OCI-LY3 (cell line): ENCODE measurements at regions not wholly inside any gene's neighbourhood (a gene's known extent, or its start where the extent isn't known, plus 50 kb on each side); places are given as distances from the start of the nearest gene placed in this dataset.

Experiments
- H2AFZ ChIP-seq: fragments of 200-600, 300-600 bp; shearing (Covaris generic); 2 replicates; pipeline ENCODE4 v1.6.0; 2014; ENCODE audit warnings: antibody characterized with exemption, low read depth, low read length
- H3K27ac ChIP-seq: fragments of 200-600, 300-600 bp; sonication (generic); 2 replicates; pipeline ENCODE4 v1.5.1; 2014; ENCODE audit warnings: mild to moderate bottlenecking, low read length, moderate library complexity, mixed read lengths
- H3K27me3 ChIP-seq: fragments of 200-600, 300-600 bp; sonication (generic); 2 replicates; pipeline ENCODE4 v1.6.1; 2014; ENCODE audit warnings: low read depth, low read length, mixed read lengths
- H3K36me3 ChIP-seq: fragments of 200-600, 300-600 bp; sonication (generic); replicated peaks from 2 replicates; pipeline ENCODE3; 2014; ENCODE audit warnings: low read depth, low read length, mixed read lengths
- H3K4me1 ChIP-seq: fragments of 300-600, 200-600 bp; sonication (generic); 2 replicates; pipeline ENCODE4 v1.6.1; 2014; ENCODE audit warnings: low read length, mixed read lengths
- H3K4me2 ChIP-seq: fragments of 200-600, 300-600 bp; sonication (generic); 2 replicates; pipeline ENCODE4 v1.6.1; 2014; ENCODE audit warnings: low read length, mixed read lengths
- H3K4me3 ChIP-seq: fragments of 300-600, 200-600 bp; sonication (generic); 2 replicates; pipeline ENCODE4 v1.5.1; 2014; ENCODE audit warnings: antibody characterized with exemption, mild to moderate bottlenecking, low read length, moderate library complexity
- H3K79me2 ChIP-seq: fragments of 300-600, 200-600 bp; shearing (Covaris generic); 2 replicates; pipeline ENCODE4 v1.6.1; 2014; ENCODE audit warnings: mild to moderate bottlenecking, low read length, mixed read lengths
- H3K9ac ChIP-seq: fragments of 300-600, 200-600 bp; shearing (Covaris generic); 2 replicates; pipeline ENCODE4 v1.6.0; 2014; ENCODE audit warnings: mild to moderate bottlenecking, low read length, moderate library complexity
- H3K9me3 ChIP-seq: fragments of 200-600, 300-600 bp; shearing (Covaris generic); 2 replicates; pipeline ENCODE4 v1.6.1; 2014; ENCODE audit warnings: low read length, mixed read lengths; ENCODE audit not compliant: insufficient read depth
- H4K20me1 ChIP-seq: fragments of 200-600, 300-600 bp; sonication (generic); 2 replicates; pipeline ENCODE4 v1.6.1; 2016; ENCODE audit warnings: low read length, mixed read lengths; ENCODE audit not compliant: insufficient read depth
- CTCF ChIP-seq: fragments of 200-600, 300-600 bp; sonication (generic); IDR thresholded peaks from 2 replicates; pipeline ENCODE4 v1.5.1; 2014; ENCODE audit warnings: antibody characterized with exemption, low read length, low read depth
- EZH2phosphoT487 ChIP-seq: fragments of 200-600 bp; shearing (Covaris generic); IDR thresholded peaks from 2 replicates; pipeline ENCODE4 v1.6.1; 2018; ENCODE audit warnings: antibody characterized with exemption, mixed run types, low read depth

GRCh38 chr12:17159506-17160300 lies 553.7 kb upstream of the LMO3 start:
- H3K27me3 ChIP-seq: no peaks in the 10 kb centered on the region
- no peak overlapping the region for H2AFZ ChIP-seq
- no peak overlapping the region for H3K27ac ChIP-seq
- H3K4me3 ChIP-seq: no peak overlapping the region
- H3K36me3 ChIP-seq: no peaks in the 10 kb centered on the region
- no peak overlapping the region for H3K9ac ChIP-seq
- H3K79me2 ChIP-seq: no peaks in the 10 kb centered on the region
- no peak for TF ChIP-seq EZH2phosphoT487
- no peak for TF ChIP-seq CTCF
- no peaks in the 10 kb centered on the region for H4K20me1 ChIP-seq
- no peaks in the 10 kb centered on the region for H3K4me1 ChIP-seq
- H3K9me3 ChIP-seq: no peaks in the 10 kb centered on the region
- no peak overlapping the region for H3K4me2 ChIP-seq

- Histone ChIP-seq H3K27ac (no peak overlapping the region), H3K79me2 (no peaks in the 10 kb centered on the region), H3K9ac (no peak overlapping the region), H3K9me3 (no peaks in the 10 kb centered on the region), H4K20me1 (no peaks in the 10 kb centered on the region), H2AFZ (no peak overlapping the region), H3K4me3 (no peak overlapping the region), H3K36me3 (no peaks in the 10 kb centered on the region), H3K4me1 (no peaks in the 10 kb centered on the region), H3K4me2 (no peak overlapping the region), H3K27me3 (no peaks in the 10 kb centered on the region)
- no peak for TF ChIP-seq EZH2phosphoT487
These were observed 552.2 kb upstream of the LMO3 start for GRCh38 chr12:17158201-17158600.

GRCh38 chr12:17151917-17152316 lies 546.0 kb upstream of the LMO3 start:
- no peak overlapping the region for H2AFZ ChIP-seq
- H3K4me1 ChIP-seq: no peaks in the 10 kb centered on the region
- no peak overlapping the region for H3K4me3 ChIP-seq
- H4K20me1 ChIP-seq: no peaks in the 10 kb centered on the region
- no peaks in the 10 kb centered on the region for H3K27me3 ChIP-seq
- TF ChIP-seq CTCF (no peak), EZH2phosphoT487 (no peak)
- no peaks in the 10 kb centered on the region for H3K36me3 ChIP-seq
- no peak overlapping the region for H3K9ac ChIP-seq
- no peak overlapping the region for H3K4me2 ChIP-seq
- no peak overlapping the region for H3K27ac ChIP-seq
- no peaks in the 10 kb centered on the region for H3K79me2 ChIP-seq
- no peaks in the 10 kb centered on the region for H3K9me3 ChIP-seq

GRCh38 chr12:17148706-17149105 lies 542.7 kb upstream of the LMO3 start:
- H3K27me3 ChIP-seq: no peaks in the 10 kb centered on the region
- no peak overlapping the region for H3K27ac ChIP-seq
- no peak overlapping the region for H3K9ac ChIP-seq
- H3K4me1 ChIP-seq: no peaks in the 10 kb centered on the region
- H3K9me3 ChIP-seq: no peaks in the 10 kb centered on the region
- H4K20me1 ChIP-seq: no peaks in the 10 kb centered on the region
- no peak overlapping the region for H3K4me3 ChIP-seq
- no peaks in the 10 kb centered on the region for H3K79me2 ChIP-seq
- no peaks in the 10 kb centered on the region for H3K36me3 ChIP-seq
- H2AFZ ChIP-seq: no peak overlapping the region
- TF ChIP-seq EZH2phosphoT487 (no peak), CTCF (no peak)
- no peak overlapping the region for H3K4me2 ChIP-seq
